Glutamatergic neuron (in vitro differentiated cells): ENCODE measurements at regions not wholly inside any gene's neighbourhood (a gene's known extent, or its start where the extent isn't known, plus 50 kb on each side); places are given as distances from the start of the nearest gene placed in this dataset.

ENCODE experiments used
- DNase-seq: peaks from one replicate; pipeline ENCODE4 v3.0.0; 2022
- H3K27ac Mint-ChIP-seq: one replicate; pipeline ENCODE4 v1.8.0; 2020; ENCODE audit warnings: mild to moderate bottlenecking, mixed read lengths, inconsistent platforms; ENCODE audit not compliant: unreplicated experiment
- H3K27me3 Mint-ChIP-seq: one replicate; pipeline ENCODE4 v1.8.0; 2020; ENCODE audit warnings: mild to moderate bottlenecking, moderate library complexity, mixed read lengths, inconsistent platforms; ENCODE audit not compliant: unreplicated experiment
- H3K36me3 Mint-ChIP-seq: one replicate; pipeline ENCODE4 v1.8.0; 2020; ENCODE audit warnings: mild to moderate bottlenecking, mixed read lengths, inconsistent platforms; ENCODE audit not compliant: unreplicated experiment
- H3K4me1 Mint-ChIP-seq: one replicate; pipeline ENCODE4 v1.8.0; 2020; ENCODE audit warnings: mild to moderate bottlenecking, low read depth, mixed read lengths, inconsistent platforms; ENCODE audit not compliant: unreplicated experiment
- H3K4me3 Mint-ChIP-seq: one replicate; pipeline ENCODE4 v1.8.0; 2020; ENCODE audit warnings: mild to moderate bottlenecking, mixed read lengths, inconsistent platforms; ENCODE audit not compliant: unreplicated experiment
- H3K9me3 Mint-ChIP-seq: one replicate; pipeline ENCODE4 v1.8.0; 2020; ENCODE audit warnings: mild to moderate bottlenecking, moderate library complexity, mixed read lengths, inconsistent platforms; ENCODE audit not compliant: unreplicated experiment
- CTCF ChIP-seq: fragments of 200-600 bp; sonication (generic); IDR thresholded peaks from one replicate; pipeline ENCODE4 v1.5.0; 2021; ENCODE audit not compliant: partially characterized antibody, unreplicated experiment

- no peak for TF ChIP-seq CTCF
- no peak overlapping the region for H3K27ac Mint-ChIP-seq
- H3K9me3 Mint-ChIP-seq, result peaks cover 1% of the 10 kb centered on the region
- H3K4me1 Mint-ChIP-seq, result peaks cover 3% of the 10 kb centered on the region
- no peaks in the 10 kb centered on the region for H3K36me3 Mint-ChIP-seq
- no peaks in the 10 kb centered on the region for H3K27me3 Mint-ChIP-seq
- H3K4me3 Mint-ChIP-seq, result no peak overlapping the region
- DNase-seq, result no peak
Measured at GRCh38 chr6:132087391-132087790, 136.2 kb upstream of the CCN2 start.

GRCh38 chr6:132085731-132086130 is 134.6 kb upstream of the CCN2 start:
- TF ChIP-seq CTCF, result no peak
- Mint-ChIP-seq H3K4me3 (no peak overlapping the region), H3K4me1 (peaks cover 3% of the 10 kb centered on the region), H3K9me3 (peaks cover 1% of the 10 kb centered on the region), H3K27ac (no peak overlapping the region), H3K36me3 (no peaks in the 10 kb centered on the region), H3K27me3 (no peaks in the 10 kb centered on the region)
- DNase-seq, result no peak

- H3K4me3 Mint-ChIP-seq, result no peak overlapping the region
- no peak for TF ChIP-seq CTCF
- H3K36me3 Mint-ChIP-seq, result no peaks in the 10 kb centered on the region
- no peak overlapping the region for H3K27ac Mint-ChIP-seq
- DNase-seq, result no peak
- peaks cover 1% of the 10 kb centered on the region for H3K9me3 Mint-ChIP-seq
- peaks cover 3% of the 10 kb centered on the region for H3K4me1 Mint-ChIP-seq
- no peaks in the 10 kb centered on the region for H3K27me3 Mint-ChIP-seq
Measured at GRCh38 chr6:132084811-132085509, 133.8 kb upstream of the CCN2 start.

- Mint-ChIP-seq H3K4me3 (no peak overlapping the region), H3K27me3 (no peaks in the 10 kb centered on the region), H3K27ac (no peak overlapping the region), H3K9me3 (peaks cover 1% of the 10 kb centered on the region), H3K36me3 (no peaks in the 10 kb centered on the region), H3K4me1 (no peaks in the 10 kb centered on the region)
- DNase-seq, result no peak
- TF ChIP-seq CTCF, result no peak
Measured at GRCh38 chr6:132082421-132082820, 131.2 kb upstream of the CCN2 start.

- DNase-seq, result no peak
- Mint-ChIP-seq H3K36me3 (no peaks in the 10 kb centered on the region), H3K27ac (no peak overlapping the region), H3K4me3 (no peak overlapping the region), H3K9me3 (peaks cover 1% of the 10 kb centered on the region), H3K27me3 (no peaks in the 10 kb centered on the region), H3K4me1 (no peaks in the 10 kb centered on the region)
- TF ChIP-seq CTCF, result no peak
Measured at GRCh38 chr6:132081338-132081737, 130.2 kb upstream of the CCN2 start.
